ENCODE measurements at regions not wholly inside any gene's neighbourhood (a gene's known extent, or its start where the extent isn't known, plus 50 kb on each side); places are given as distances from the start of the nearest gene placed in this dataset.

GRCh38 chr9:108515856-108516255, 339.9 kb downstream of the ACTL7B start:
- no peaks in the 10 kb centered on the region for H3K9me2 ChIP-seq (replicated peaks; ENCODE audit: control insufficient read depth, low read length)
- H3K36me3 ChIP-seq (ENCODE audit: control insufficient read depth, low read length), result no peaks in the 10 kb centered on the region
- H3K27me3 ChIP-seq (ENCODE audit: control insufficient read depth, low read length), result no peaks in the 10 kb centered on the region
- H3K27ac ChIP-seq (ENCODE audit: low read depth, low read length), result no peak overlapping the region
- TF ChIP-seq EZH2phosphoT487 (IDR thresholded peaks at IDR 0.05; ENCODE audit: borderline replicate concordance, low read length) (no peak), CTCF (IDR thresholded peaks at IDR 0.05; ENCODE audit: low read depth, low read length, poor library complexity, severe bottlenecking) (no peak)
- no peaks in the 10 kb centered on the region for H3K9me3 ChIP-seq (ENCODE audit: control insufficient read depth, insufficient read depth, low read length)
- H3K4me1 ChIP-seq (ENCODE audit: control insufficient read depth, low read length), result no peaks in the 10 kb centered on the region
- no peaks in the 10 kb centered on the region for H3F3A ChIP-seq (ENCODE audit: control insufficient read depth, insufficient read depth)
- H3K4me3 ChIP-seq (ENCODE audit: low read length), result no peak overlapping the region
- no peak overlapping the region for H3K4me2 ChIP-seq (ENCODE audit: low read length)
- H4K20me1 ChIP-seq (ENCODE audit: control insufficient read depth, insufficient read depth, low read depth, low read length), result no peaks in the 10 kb centered on the region
- H3K79me2 ChIP-seq (ENCODE audit: control insufficient read depth, low read length), result no peaks in the 10 kb centered on the region

GRCh38 chr9:108512426-108513173, 343.2 kb downstream of the ACTL7B start:
- TF ChIP-seq CTCF (IDR thresholded peaks at IDR 0.05; ENCODE audit: low read depth, low read length, poor library complexity, severe bottlenecking) (no peak), EZH2phosphoT487 (IDR thresholded peaks at IDR 0.05; ENCODE audit: borderline replicate concordance, low read length) (no peak)
- no peaks in the 10 kb centered on the region for H3K9me2 ChIP-seq (replicated peaks; ENCODE audit: control insufficient read depth, low read length)
- no peaks in the 10 kb centered on the region for H3F3A ChIP-seq (ENCODE audit: control insufficient read depth, insufficient read depth)
- no peaks in the 10 kb centered on the region for H3K36me3 ChIP-seq (ENCODE audit: control insufficient read depth, low read length)
- H3K4me1 ChIP-seq (ENCODE audit: control insufficient read depth, low read length), result no peaks in the 10 kb centered on the region
- no peaks in the 10 kb centered on the region for H3K27me3 ChIP-seq (ENCODE audit: control insufficient read depth, low read length)
- H3K9me3 ChIP-seq (ENCODE audit: control insufficient read depth, insufficient read depth, low read length), result no peaks in the 10 kb centered on the region
- H4K20me1 ChIP-seq (ENCODE audit: control insufficient read depth, insufficient read depth, low read depth, low read length), result no peaks in the 10 kb centered on the region
- H3K4me3 ChIP-seq (ENCODE audit: low read length), result no peak overlapping the region
- H3K79me2 ChIP-seq (ENCODE audit: control insufficient read depth, low read length), result no peaks in the 10 kb centered on the region
- no peak overlapping the region for H3K4me2 ChIP-seq (ENCODE audit: low read length)
- no peak overlapping the region for H3K27ac ChIP-seq (ENCODE audit: low read depth, low read length)

- Histone ChIP-seq H3K4me1 (ENCODE audit: control insufficient read depth, low read length) (no peaks in the 10 kb centered on the region), H3K36me3 (ENCODE audit: control insufficient read depth, low read length) (no peaks in the 10 kb centered on the region), H3K27ac (ENCODE audit: low read depth, low read length) (no peak overlapping the region), H4K20me1 (ENCODE audit: control insufficient read depth, insufficient read depth, low read depth, low read length) (no peaks in the 10 kb centered on the region), H3K27me3 (ENCODE audit: control insufficient read depth, low read length) (no peaks in the 10 kb centered on the region), H3K79me2 (ENCODE audit: control insufficient read depth, low read length) (no peaks in the 10 kb centered on the region), H3K9me2 (replicated peaks; ENCODE audit: control insufficient read depth, low read length) (no peaks in the 10 kb centered on the region), H3K4me3 (ENCODE audit: low read length) (no peak overlapping the region), H3F3A (ENCODE audit: control insufficient read depth, insufficient read depth) (no peaks in the 10 kb centered on the region), H3K9me3 (ENCODE audit: control insufficient read depth, insufficient read depth, low read length) (no peaks in the 10 kb centered on the region), H3K4me2 (ENCODE audit: low read length) (no peak overlapping the region)
- TF ChIP-seq CTCF (IDR thresholded peaks at IDR 0.05; ENCODE audit: low read depth, low read length, poor library complexity, severe bottlenecking) (no peak), EZH2phosphoT487 (IDR thresholded peaks at IDR 0.05; ENCODE audit: borderline replicate concordance, low read length) (no peak)
Observed at GRCh38 chr9:108511307-108511706, 344.5 kb downstream of the ACTL7B start.
